ENCODE measurements at regions not wholly inside any gene's neighbourhood (a gene's known extent, or its start where the extent isn't known, plus 50 kb on each side); places are given as distances from the start of the nearest gene placed in this dataset.

GRCh38 chr10:44564361-44564760 lies 179.5 kb upstream of the CXCL12 start:
- TF ChIP-seq YY1 (IDR thresholded peaks at IDR 0.05; ENCODE audit: insufficient read depth, insufficient read length): no peak
- no peak for TF ChIP-seq ZNF274 (IDR thresholded peaks at IDR 0.05; ENCODE audit: low read depth, low read length)
